SHP77 treated with DMSO at 0.1 percent for 48 hours (cell line): ENCODE measurements at regions not wholly inside any gene's neighbourhood (a gene's known extent, or its start where the extent isn't known, plus 50 kb on each side); places are given as distances from the start of the nearest gene placed in this dataset.
"Not testable (repeated sequence)": the region's sequence is repeated elsewhere in the genome, so short reads cannot be mapped to it uniquely, and the experiment has no call there.

Source experiments
- DNase-seq: peaks from one replicate; lab custom pipeline; 2025; lab: John Stamatoyannopoulos, UW

DNA sequence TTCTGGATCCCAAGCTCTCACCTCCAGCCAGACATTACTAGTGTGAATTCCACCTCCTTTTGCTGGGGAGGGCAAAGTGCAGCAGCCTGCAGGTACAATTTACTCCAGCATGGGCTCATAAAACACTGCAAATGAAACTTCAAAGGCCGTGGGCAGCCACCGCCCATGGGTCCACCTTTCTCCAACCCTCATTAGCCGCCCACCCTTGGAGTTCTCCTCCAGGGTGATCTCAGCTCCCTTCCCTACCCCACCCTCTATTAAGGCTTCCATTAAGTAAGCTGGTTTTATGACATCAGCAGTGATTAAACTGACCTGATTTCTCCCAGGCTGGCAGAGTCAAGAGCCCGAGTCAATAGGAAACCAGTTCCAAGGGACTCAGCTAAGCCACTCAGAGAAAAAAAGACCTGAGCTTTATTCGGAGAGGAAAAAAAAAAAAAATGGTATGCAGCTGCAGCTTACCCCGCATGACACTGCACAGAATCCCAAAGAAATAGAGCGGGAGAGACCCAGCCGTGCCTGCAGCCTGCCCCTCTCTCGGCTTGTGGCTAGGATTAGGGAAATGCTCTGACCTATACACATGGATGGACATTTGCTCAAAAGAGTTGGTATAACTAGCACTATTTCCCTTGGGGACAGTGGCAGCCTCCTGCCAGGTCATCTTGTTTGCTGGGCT, 319.6 kb downstream of the PTTG2 start:
- no peak for DNase-seq

DNA sequence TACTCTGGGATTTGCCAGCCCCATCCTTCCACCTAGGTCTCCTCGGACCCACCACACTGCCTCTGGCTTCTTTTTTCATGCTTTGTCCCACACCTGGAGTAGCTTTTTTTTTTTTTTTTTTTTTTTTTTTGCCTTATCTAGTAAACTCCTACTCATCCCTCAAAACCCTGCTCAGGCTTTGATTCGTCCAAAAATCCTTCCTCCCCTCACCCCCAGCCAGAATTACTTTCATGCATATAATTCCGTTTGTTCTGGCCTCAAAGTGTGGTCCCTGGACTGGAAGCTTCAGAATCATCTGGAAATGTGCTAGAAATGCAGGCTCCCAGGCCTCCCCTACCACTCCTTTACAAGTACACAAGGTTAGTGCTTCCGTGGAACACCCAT, 320.1 kb downstream of the PTTG2 start:
- no peak for DNase-seq

GRCh38 chr4:38281371-38282071, 321.3 kb downstream of the PTTG2 start:
- no peak for DNase-seq

DNA sequence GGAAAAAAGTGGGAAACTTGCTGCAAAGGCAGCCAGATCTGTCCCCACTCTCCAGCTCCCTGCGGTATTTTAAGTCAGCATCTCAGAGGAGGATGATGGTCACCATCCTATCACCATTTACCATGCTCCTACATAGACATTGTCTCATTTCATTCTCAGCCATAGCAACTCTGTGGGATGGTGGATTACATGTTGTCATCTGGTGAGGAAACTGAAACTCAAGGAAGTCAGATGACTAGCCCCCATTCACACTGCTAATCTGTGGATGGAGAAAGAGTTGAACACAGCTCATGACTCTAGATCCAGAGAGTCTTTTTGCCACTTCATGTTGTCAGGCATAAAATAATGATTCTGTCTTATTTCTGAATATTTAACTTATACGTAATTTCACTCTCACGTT, 323.5 kb downstream of the PTTG2 start:
- DNase-seq = no peak

DNA sequence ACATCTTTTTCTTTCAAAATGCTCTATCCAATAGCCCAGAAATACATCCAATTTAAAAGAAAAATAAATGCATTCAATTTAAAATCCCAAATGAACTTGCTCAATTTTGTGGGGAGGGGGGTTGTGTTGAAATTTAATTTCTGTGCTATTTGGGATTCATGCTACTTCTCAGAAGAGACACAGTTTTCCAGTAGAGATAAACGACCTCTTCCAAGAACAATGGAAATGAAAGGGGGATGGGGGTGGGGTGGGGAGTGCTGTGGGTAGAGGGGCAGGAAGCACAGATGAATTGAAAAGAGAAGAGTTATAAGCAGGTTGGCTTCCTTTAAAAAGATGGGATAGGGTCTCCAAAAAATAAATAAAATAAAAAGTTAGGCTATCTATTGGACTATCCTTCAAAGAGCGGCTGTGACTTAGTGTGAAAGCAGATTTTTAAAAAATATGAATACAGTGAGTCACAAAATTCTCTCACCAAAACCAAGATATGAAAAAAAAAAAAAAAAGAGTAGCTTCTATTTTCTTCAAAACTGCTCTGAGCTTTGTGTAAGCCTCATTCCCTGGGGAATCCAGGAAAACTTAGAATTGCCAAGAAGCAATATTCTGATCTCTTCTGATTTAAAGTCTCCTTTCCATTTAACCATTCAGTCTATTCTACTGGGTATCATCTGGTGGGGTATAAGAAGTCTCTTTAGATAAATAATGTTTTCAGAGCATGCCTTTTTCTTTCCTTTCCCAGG, 324.3 kb downstream of the PTTG2 start:
- no peak for DNase-seq

GRCh38 chr4:38287101-38287851, 327.1 kb downstream of the PTTG2 start:
- DNase-seq = no peak

DNA sequence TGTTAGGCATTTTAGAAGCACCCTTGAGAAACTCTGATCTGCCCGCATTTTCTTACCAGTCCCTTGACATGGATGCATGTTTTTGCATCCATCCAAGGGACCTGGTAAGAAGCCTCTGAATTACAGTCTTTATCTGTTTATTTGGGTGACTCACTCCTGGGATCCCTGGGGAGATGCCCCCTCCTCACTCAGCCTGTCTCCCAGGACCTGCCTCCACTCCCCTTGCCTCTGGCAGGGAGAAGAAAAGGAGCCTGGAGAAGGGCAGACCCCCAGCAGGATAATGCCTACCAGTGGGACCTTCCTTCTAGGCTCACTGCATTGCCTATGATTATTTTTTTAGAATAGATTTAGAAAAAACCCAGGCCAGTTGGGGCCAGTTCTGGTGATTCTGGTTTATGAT, 329.4 kb downstream of the PTTG2 start:
- DNase-seq = no peak

DNA sequence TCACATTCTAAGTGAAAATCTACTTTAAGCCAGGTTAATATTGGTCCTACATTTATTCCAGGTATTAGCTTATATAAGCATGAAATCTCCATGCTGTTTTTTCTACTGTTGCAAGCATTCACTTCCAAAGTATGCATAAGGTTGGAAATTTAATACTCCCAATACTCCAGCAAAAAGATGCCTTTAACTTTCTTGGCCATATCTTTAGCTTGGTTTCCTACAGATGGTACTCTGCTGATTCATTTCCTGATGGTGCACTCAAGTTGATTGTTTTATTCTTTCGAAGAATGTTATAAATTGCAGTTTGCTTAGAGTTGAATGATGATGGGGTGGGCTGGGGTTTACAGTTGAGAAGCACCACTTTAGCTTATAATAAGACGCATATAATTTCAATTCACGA, 330.2 kb downstream of the PTTG2 start:
- DNase-seq = no peak

GRCh38 chr4:38290914-38291313, 330.7 kb downstream of the PTTG2 start:
- DNase-seq = no peak

GRCh38 chr4:38292529-38292928, 332.3 kb downstream of the PTTG2 start:
- DNase-seq = no peak

GRCh38 chr4:38294238-38294637, 334.0 kb downstream of the PTTG2 start:
- no peak for DNase-seq

DNA sequence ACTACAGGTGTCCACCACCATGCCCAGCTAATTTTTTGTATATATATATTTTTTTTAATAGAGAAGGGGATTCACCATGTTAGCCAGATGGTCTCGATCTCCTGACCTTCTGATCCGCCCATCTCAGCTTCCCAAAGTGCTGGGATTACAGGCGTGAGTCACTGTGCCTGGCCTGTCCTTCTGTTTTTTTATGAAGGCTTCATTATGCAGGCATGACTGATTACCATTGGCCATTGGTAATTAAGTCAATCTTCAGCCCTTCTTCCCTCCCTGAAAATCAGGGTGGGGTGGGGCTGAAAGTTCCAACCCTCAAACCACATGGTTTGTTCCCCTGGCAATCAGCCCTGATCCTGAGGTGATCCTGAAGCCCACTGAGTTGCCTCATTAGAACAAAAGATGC, 336.9 kb downstream of the PTTG2 start:
- no peak for DNase-seq

GRCh38 chr4:38298868-38299713, 338.9 kb downstream of the PTTG2 start:
- DNase-seq = no peak

- no peak for DNase-seq
Measured at GRCh38 chr4:38302910-38303309, 342.7 kb downstream of the PTTG2 start.

- DNase-seq = not testable (repeated sequence)
Measured at GRCh38 chr4:38304460-38304859, 344.3 kb downstream of the PTTG2 start.

- no peak for DNase-seq
Measured at GRCh38 chr4:38306482-38307071, 346.4 kb downstream of the PTTG2 start.

GRCh38 chr4:38308728-38309311, 348.6 kb downstream of the PTTG2 start:
- no peak for DNase-seq

DNA sequence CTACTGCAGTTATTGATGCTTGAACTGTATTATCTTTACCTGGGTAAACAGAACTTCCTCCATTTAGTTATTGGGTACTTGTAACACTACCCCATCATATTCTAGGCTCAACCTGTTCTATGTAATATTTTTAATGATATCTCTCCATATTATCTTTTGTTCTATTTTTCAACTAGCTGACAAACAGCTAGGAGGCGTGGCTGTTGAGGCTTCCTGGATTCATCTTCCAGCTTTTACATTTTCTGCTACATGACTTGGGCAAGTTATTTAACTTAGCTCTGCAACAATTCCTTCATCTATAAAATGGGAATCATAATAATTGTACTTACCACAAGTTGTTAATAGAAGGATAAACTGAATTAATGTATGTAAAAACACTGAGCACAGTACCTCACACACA, 349.3 kb downstream of the PTTG2 start:
- no peak for DNase-seq

GRCh38 chr4:38310446-38311043, 350.3 kb downstream of the PTTG2 start:
- no peak for DNase-seq

GRCh38 chr4:38311495-38312126, 351.4 kb downstream of the PTTG2 start:
- DNase-seq = no peak
